Astrocyte of the cerebellum (primary cell): ENCODE measurements at regions not wholly inside any gene's neighbourhood (a gene's known extent, or its start where the extent isn't known, plus 50 kb on each side); places are given as distances from the start of the nearest gene placed in this dataset.

Experiments
- DNase-seq: peaks from one replicate; pipeline ENCODE4 v3.0.0-alpha.2; 2011; ENCODE audit warnings: low read depth
- H3K4me3 ChIP-seq: 2 replicates; pipeline ENCODE4 v1.5.1; 2011; ENCODE audit warnings: mild to moderate bottlenecking, low read depth, low read length, moderate library complexity
- in situ Hi-C: cut with HindIII; loops from 2 replicates; pipeline ENCODE4 v1.10.0; 2017; ENCODE audit warnings: low sequenced_read_pairs
- TF ChIP-seq, protein P1 (sequence below): IDR thresholded peaks from 2 replicates; pipeline ENCODE4 v1.5.1; 2012; ENCODE audit warnings: low read length, low read depth, moderate library complexity, mild to moderate bottlenecking; ENCODE audit errors: missing control alignments

GRCh38 chr1:219834314-219834917 is 93.9 kb downstream of the SLC30A10 start:
- H3K4me3 ChIP-seq, result no peak overlapping the region
- DNase-seq, result no peak
- in situ Hi-C loops, result no loop called here
- TF ChIP-seq, protein P1, sequence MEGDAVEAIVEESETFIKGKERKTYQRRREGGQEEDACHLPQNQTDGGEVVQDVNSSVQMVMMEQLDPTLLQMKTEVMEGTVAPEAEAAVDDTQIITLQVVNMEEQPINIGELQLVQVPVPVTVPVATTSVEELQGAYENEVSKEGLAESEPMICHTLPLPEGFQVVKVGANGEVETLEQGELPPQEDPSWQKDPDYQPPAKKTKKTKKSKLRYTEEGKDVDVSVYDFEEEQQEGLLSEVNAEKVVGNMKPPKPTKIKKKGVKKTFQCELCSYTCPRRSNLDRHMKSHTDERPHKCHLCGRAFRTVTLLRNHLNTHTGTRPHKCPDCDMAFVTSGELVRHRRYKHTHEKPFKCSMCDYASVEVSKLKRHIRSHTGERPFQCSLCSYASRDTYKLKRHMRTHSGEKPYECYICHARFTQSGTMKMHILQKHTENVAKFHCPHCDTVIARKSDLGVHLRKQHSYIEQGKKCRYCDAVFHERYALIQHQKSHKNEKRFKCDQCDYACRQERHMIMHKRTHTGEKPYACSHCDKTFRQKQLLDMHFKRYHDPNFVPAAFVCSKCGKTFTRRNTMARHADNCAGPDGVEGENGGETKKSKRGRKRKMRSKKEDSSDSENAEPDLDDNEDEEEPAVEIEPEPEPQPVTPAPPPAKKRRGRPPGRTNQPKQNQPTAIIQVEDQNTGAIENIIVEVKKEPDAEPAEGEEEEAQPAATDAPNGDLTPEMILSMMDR, result no peak

DNA sequence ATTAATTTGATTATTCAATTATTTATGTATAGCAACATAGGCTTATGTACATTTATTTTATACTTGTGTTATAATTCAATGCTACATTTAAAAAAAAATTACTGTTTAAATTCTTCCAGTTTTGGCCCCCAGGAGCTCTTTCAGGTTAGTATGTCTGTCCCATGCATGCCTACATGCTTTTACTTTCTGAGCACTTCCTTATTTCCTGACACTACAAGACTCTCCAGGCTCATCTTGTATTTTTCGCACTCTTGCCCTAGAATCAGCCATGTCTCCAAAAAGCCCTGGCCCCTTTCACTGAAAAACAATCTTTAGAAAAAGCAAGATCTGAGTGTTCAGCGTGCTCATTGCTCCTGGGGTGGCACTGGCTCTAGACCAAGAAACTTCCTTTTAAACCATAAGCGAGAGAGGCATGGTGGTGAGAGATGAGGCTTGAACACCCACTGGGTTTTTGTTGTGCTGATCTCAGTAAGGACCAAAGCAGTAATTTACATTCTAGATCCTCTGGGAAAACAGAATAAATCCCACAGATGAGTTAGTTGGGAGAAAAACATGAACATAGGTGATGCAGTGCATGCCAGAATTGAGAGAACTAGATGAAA is 95.0 kb downstream of the SLC30A10 start:
- DNase-seq, result no peak
- no peak overlapping the region for H3K4me3 ChIP-seq
- TF ChIP-seq, protein P1, result no peak
- in situ Hi-C loops, result no loop called here

DNA sequence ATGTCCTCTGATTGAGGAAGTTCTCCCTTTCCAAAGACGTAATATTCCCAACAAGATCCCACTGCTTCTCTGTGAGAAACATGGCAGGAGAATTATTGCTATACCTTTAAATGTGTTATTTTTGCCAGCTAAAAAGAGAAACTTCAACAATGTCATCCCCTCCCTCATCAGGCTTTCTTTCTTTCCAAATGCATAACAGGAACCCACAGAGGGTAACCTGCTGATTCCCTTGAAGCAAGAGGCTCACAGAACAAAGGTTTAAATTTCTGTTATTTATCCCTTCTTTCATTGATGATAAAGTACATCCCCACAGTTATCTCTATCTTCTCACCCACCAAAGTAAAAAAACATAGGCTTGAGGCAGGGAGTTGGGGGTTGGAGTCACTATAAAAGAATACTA is 102.1 kb downstream of the SLC30A10 start:
- TF ChIP-seq, protein P1, result no peak
- H3K4me3 ChIP-seq, result no peak overlapping the region
- in situ Hi-C loops, result no loop called here
- no peak for DNase-seq

DNA sequence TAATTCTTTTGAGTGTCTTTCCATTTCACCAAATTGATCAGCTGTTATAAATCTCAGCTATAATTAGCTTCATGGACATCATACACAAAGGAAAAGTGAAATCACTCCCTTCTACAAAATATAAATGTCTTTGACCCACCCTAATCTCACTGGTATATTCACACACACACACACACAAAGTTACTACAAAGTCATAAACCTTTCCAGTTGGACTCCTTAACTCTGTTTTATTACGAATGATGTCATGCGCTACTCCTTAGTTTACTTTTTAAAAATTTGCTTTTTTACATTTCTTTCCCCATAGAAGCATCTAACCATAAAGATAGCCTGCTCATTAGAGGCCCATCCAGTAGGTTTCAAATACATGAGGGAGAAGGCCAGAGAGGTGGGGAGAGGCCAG is 103.0 kb downstream of the SLC30A10 start:
- in situ Hi-C loops, result no loop called here

GRCh38 chr1:219824338-219824737 is 104.0 kb downstream of the SLC30A10 start:
- no peak overlapping the region for H3K4me3 ChIP-seq
- TF ChIP-seq, protein P1, result no peak
- DNase-seq, result no peak
- in situ Hi-C loops, result no loop called here

More for the DNA sequence above, 103.0 kb downstream of the SLC30A10 start:
- DNase-seq, result no peak
- H3K4me3 ChIP-seq, result no peak overlapping the region
- TF ChIP-seq, protein P1, result no peak

DNA sequence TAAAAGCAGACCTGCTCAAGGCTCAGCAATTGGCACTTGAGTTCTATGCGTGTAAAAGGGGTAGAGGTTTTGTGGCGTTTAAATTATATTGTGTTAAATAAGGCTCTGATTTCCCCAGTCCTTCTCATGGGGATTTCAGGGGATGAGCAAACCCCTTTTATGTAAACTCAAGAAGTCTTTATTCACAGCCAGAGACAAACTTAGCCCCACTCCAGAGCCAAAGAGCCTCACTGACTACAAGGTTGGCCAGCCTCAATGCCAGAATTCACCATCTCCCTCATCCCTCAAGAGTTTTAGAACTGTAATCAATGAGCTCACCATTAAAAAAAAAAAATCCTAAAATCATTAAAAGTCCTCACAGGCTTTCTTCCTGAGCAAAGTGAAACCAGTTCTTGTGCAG is 107.8 kb downstream of the SLC30A10 start:
- TF ChIP-seq, protein P1, result no peak
- no peak overlapping the region for H3K4me3 ChIP-seq
- DNase-seq, result no peak
- in situ Hi-C loops, result no loop called here

DNA sequence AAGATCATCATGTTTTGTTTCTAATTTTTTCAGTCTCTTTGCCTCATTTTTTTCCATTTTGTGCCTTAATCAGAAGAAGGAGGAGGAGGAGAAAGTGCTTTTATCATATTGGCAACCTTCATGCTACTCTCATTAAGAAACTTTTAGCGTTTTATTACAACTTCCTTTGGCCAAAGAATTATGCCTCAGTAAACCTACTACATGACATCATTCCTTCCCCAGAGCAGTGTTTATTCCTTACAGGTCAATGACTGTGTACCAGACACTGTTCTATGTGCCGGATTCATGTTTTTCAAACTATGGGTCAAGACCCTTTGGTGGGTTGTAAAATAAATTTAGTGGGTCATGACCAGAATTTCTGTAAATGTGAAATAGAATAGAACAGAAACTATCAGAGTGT is 110.4 kb downstream of the SLC30A10 start:
- in situ Hi-C loops, result no loop called here
- DNase-seq, result no peak
- TF ChIP-seq, protein P1, result no peak
- no peak overlapping the region for H3K4me3 ChIP-seq
